Omental fat pad (tissue), 3 donors: ENCODE measurements at regions not wholly inside any gene's neighbourhood (a gene's known extent, or its start where the extent isn't known, plus 50 kb on each side); places are given as distances from the start of the nearest gene placed in this dataset.

Experiments used
- ATAC-seq: fragments of 150-250 bp; one replicate; pipeline ENCODE4 v1.9.1; 2016; ENCODE audit warnings: mild to moderate bottlenecking, moderate library complexity; ENCODE audit not compliant: low FRiP score
- DNase-seq: peaks from one replicate; pipeline ENCODE4 v3.0.0-alpha.2; 2019; ENCODE audit warnings: low spot score
- CTCF ChIP-seq, 3 donors: fragments of 450-650 bp; IDR thresholded peaks; one replicate each; pipeline ENCODE4 v1.5.1; 2016 to 2017; ENCODE audit warnings: antibody characterized with exemption in 3 of 3, mild to moderate bottlenecking in 3 of 3, moderate library complexity in 2 of 3

- no peak for TF ChIP-seq CTCF (IDR thresholded peaks at IDR 0.05)
- DNase-seq, result no peak
- no peak for ATAC-seq
Measured at GRCh38 chr9:18250053-18250452, 223.9 kb upstream of the ADAMTSL1 start.

- DNase-seq, result no peak
- TF ChIP-seq CTCF (IDR thresholded peaks at IDR 0.05), result no peak
- ATAC-seq, result no peak
Measured at GRCh38 chr9:18253950-18254349, 220.0 kb upstream of the ADAMTSL1 start.

- ATAC-seq (no peak), DNase-seq (peak; percentile 65)
- TF ChIP-seq CTCF (IDR thresholded peaks at IDR 0.05), result peak in 2 of 3 donors; percentile 80 to 97
Measured at GRCh38 chr9:18255158-18255629, 218.8 kb upstream of the ADAMTSL1 start.

- TF ChIP-seq CTCF (IDR thresholded peaks at IDR 0.05), result no peak
- no peak for ATAC-seq
- DNase-seq, result no peak
Measured at GRCh38 chr9:18255747-18256146, 218.2 kb upstream of the ADAMTSL1 start.

- ATAC-seq, result no peak
Measured at GRCh38 chr9:18256568-18256967, 217.4 kb upstream of the ADAMTSL1 start.

GRCh38 chr9:18260521-18260920 lies 213.4 kb upstream of the ADAMTSL1 start:
- ATAC-seq (no peak), DNase-seq (no peak)
- no peak for TF ChIP-seq CTCF (IDR thresholded peaks at IDR 0.05)

More at GRCh38 chr9:18256568-18256967, 217.4 kb upstream of the ADAMTSL1 start:
- no peak for DNase-seq
- no peak for TF ChIP-seq CTCF (IDR thresholded peaks at IDR 0.05)

GRCh38 chr9:18261181-18261580 lies 212.8 kb upstream of the ADAMTSL1 start:
- DNase-seq (no peak), ATAC-seq (no peak)
- no peak for TF ChIP-seq CTCF (IDR thresholded peaks at IDR 0.05)
